Lower lobe of right lung (tissue), 2 donors: ENCODE measurements at regions not wholly inside any gene's neighbourhood (a gene's known extent, or its start where the extent isn't known, plus 50 kb on each side); places are given as distances from the start of the nearest gene placed in this dataset.

Experiments used
- ATAC-seq, 2 donors: fragments of 200-7000 bp; cut with Tn5 transposase; one replicate each; pipeline ENCODE4 v1.9.1; 2020 to 2022; ENCODE audit warnings: mild to moderate bottlenecking in 2 of 2, moderate library complexity in 2 of 2
- DNase-seq: peaks from one replicate; pipeline ENCODE4 v3.0.0-alpha.2; 2020
- H3K27ac ChIP-seq: fragments of 200-600 bp; one replicate; pipeline ENCODE4 v1.8.0; 2022
- H3K27me3 ChIP-seq: fragments of 200-600 bp; one replicate; pipeline ENCODE4 v1.8.0; 2022; ENCODE audit warnings: low read depth
- H3K36me3 ChIP-seq: fragments of 200-600 bp; one replicate; pipeline ENCODE4 v1.8.0; 2022; ENCODE audit warnings: mild to moderate bottlenecking
- H3K4me1 ChIP-seq: fragments of 200-600 bp; one replicate; pipeline ENCODE4 v1.8.0; 2022
- H3K4me3 ChIP-seq: fragments of 200-600 bp; one replicate; pipeline ENCODE4 v1.8.0; 2022; ENCODE audit warnings: mild to moderate bottlenecking
- H3K9me3 ChIP-seq: fragments of 200-600 bp; one replicate; pipeline ENCODE4 v1.8.0; 2022
- intact Hi-C: fragments of 100-400 bp; cut with DNase I; formaldehyde crosslinking; loops from one replicate; pipeline ENCODE4 v1.11.0; 2022
- TF ChIP-seq, protein P1 (sequence below): fragments of 200-600 bp; IDR thresholded peaks from one replicate; pipeline ENCODE4 v1.8.0; 2022; ENCODE audit warnings: antibody characterized with exemption, mild to moderate bottlenecking
- donor health status: DM: no; HTN: yes; CAD: no; lungs with severe emphysema.

GRCh38 chr7:24051651-24052050 lies 232.3 kb upstream of the NPY start:
- DNase-seq = no peak
- Histone ChIP-seq H3K4me3 (no peak overlapping the region), H3K27ac (no peak overlapping the region), H3K27me3 (no peaks in the 10 kb centered on the region), H3K4me1 (no peaks in the 10 kb centered on the region), H3K36me3 (no peaks in the 10 kb centered on the region), H3K9me3 (no peaks in the 10 kb centered on the region)
- no peak for ATAC-seq
- intact Hi-C loops = no loop called here
- TF ChIP-seq, protein P1, sequence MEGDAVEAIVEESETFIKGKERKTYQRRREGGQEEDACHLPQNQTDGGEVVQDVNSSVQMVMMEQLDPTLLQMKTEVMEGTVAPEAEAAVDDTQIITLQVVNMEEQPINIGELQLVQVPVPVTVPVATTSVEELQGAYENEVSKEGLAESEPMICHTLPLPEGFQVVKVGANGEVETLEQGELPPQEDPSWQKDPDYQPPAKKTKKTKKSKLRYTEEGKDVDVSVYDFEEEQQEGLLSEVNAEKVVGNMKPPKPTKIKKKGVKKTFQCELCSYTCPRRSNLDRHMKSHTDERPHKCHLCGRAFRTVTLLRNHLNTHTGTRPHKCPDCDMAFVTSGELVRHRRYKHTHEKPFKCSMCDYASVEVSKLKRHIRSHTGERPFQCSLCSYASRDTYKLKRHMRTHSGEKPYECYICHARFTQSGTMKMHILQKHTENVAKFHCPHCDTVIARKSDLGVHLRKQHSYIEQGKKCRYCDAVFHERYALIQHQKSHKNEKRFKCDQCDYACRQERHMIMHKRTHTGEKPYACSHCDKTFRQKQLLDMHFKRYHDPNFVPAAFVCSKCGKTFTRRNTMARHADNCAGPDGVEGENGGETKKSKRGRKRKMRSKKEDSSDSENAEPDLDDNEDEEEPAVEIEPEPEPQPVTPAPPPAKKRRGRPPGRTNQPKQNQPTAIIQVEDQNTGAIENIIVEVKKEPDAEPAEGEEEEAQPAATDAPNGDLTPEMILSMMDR = no peak

DNA sequence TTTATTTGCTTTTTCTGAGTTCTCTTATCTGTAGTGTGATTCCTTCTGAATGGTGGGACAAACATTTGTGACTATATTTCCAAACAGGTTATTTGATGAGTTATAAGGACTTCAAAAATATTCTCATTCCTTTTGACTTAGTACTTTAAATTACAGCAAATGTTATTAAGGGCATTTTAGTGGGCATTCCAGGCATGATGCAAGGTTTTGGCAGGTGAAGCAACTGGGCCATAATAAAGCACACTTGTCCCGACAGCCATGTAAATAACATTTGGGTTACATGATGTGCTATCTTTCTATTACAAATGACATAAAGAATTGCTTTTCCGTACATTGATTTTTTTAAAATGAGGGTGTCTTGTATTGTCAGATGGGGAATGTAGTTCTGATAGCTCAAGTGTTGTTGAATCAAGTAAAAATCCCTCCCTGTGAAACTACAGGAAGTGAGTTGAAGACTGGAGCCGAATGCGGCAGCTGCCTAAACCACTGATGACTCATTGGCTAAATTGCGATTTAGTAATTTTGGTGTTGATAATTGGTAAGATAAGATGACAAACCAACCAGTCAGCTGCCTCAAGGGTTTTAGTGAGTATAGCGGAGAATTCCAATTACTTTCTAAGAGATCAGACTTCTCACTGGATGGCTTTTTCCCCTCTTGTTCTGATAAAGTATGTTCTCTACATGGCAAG lies 231.3 kb upstream of the NPY start:
- ATAC-seq (peak in 1 of 2 donors; percentile 43), DNase-seq (no peak)
- TF ChIP-seq, protein P1 = no peak
- H3K27me3 ChIP-seq = no peaks in the 10 kb centered on the region
- no peaks in the 10 kb centered on the region for H3K36me3 ChIP-seq
- intact Hi-C loops = no loop called here
- H3K27ac ChIP-seq = no peak overlapping the region
- H3K9me3 ChIP-seq = no peaks in the 10 kb centered on the region
- no peaks in the 10 kb centered on the region for H3K4me1 ChIP-seq
- H3K4me3 ChIP-seq = no peak overlapping the region

DNA sequence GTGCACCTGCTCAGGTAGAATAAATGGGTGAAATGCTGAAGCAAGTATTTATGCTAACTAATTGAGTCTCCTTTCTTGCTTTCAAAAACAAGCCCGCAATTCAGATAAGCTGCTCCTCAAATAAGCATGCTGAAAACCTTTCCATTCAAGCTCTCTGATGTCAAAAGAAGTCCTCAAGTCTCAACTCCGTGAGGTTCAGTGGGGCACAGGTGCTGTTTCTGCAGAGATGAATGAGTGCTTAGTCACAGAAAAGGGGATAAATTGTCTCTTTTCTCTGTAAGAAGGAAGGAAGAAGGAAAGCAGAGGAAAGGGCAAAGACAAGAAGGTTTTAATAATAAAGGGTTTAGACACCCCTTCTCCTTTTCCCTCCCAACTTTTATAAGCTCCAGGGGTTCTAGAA lies 229.8 kb upstream of the NPY start:
- H3K9me3 ChIP-seq = no peaks in the 10 kb centered on the region
- TF ChIP-seq, protein P1 = no peak

DNA sequence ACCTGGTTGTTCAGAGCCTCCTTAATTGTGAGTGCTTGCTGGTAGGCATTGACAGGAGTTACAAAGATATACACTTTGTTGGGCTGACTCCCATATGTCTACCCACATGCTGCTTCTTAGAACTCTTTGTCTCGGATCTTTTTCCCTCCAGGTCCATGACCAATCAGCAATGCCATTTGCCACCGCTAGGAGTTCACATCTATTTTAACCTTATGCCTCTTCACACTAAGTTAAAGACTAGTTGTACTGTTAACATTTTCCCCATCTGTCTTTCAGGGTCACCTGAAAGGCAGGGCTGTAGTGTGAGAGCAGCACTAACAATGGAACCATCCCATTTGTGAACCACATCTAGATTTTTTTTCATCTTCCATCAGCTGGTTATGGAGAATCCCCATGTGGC lies 226.7 kb upstream of the NPY start:
- Histone ChIP-seq H3K36me3 (no peaks in the 10 kb centered on the region), H3K9me3 (no peaks in the 10 kb centered on the region), H3K27me3 (no peaks in the 10 kb centered on the region), H3K4me1 (no peaks in the 10 kb centered on the region), H3K4me3 (no peak overlapping the region), H3K27ac (no peak overlapping the region)
- TF ChIP-seq, protein P1 = no peak
- no peak for DNase-seq
- intact Hi-C loops = no loop called here
- ATAC-seq = no peak

More for the DNA sequence above, 229.8 kb upstream of the NPY start:
- ATAC-seq (no peak), DNase-seq (no peak)
- intact Hi-C loops = no loop called here
- Histone ChIP-seq H3K4me1 (no peaks in the 10 kb centered on the region), H3K4me3 (no peak overlapping the region), H3K36me3 (no peaks in the 10 kb centered on the region), H3K27ac (no peak overlapping the region), H3K27me3 (no peaks in the 10 kb centered on the region)

- no peaks in the 10 kb centered on the region for H3K4me1 ChIP-seq
- TF ChIP-seq, protein P1 = no peak
- no peaks in the 10 kb centered on the region for H3K9me3 ChIP-seq
- H3K27me3 ChIP-seq = no peaks in the 10 kb centered on the region
- DNase-seq (no peak), ATAC-seq (no peak)
- no peaks in the 10 kb centered on the region for H3K36me3 ChIP-seq
- intact Hi-C loops = no loop called here
- H3K27ac ChIP-seq = no peak overlapping the region
- H3K4me3 ChIP-seq = no peak overlapping the region
These were observed 225.0 kb upstream of the NPY start for GRCh38 chr7:24058953-24059352.
